SK-N-SH (cell line): ENCODE measurements at regions not wholly inside any gene's neighbourhood (a gene's known extent, or its start where the extent isn't known, plus 50 kb on each side); places are given as distances from the start of the nearest gene placed in this dataset.

Source experiments
- CTCF ChIA-PET: fragments of 300-600, 350-600 bp; formaldehyde crosslinking; extraction: SDS; loops from one replicate; lab custom pipeline; 2021; lab: Yijun Ruan, JAX
- POLR2A ChIA-PET: fragments of 350-600 bp; sonication (Branson Sonifier 250); formaldehyde crosslinking; extraction: SDS; loops from one replicate; lab custom pipeline; 2020; ENCODE audit warnings: antibody characterized with exemption, inconsistent platforms; lab: Yijun Ruan, JAX
- DNase-seq: peaks from one replicate; pipeline ENCODE4 v3.0.0; 2012
- H2AFZ ChIP-seq: fragments of 200-600 bp; sonication (generic); 2 replicates; pipeline ENCODE4 v1.8.1; 2016; ENCODE audit warnings: antibody characterized with exemption, mild to moderate bottlenecking, low read depth
- H3F3A ChIP-seq: fragments of 200-600 bp; sonication (generic); replicated peaks from 2 replicates; pipeline ENCODE3; 2016; ENCODE audit warnings: antibody characterized with exemption, mild to moderate bottlenecking; ENCODE audit not compliant: insufficient read depth
- H3K27ac ChIP-seq, 2 experiments: fragments of 200-500 bp in 1 of 2; fragments of 200-600 bp in 1 of 2; sonication (Bioruptor generic) in 1 of 2; sonication (generic), shearing (Covaris generic) in 1 of 2; 2 replicates each; pipeline versions ENCODE4 v1.5.1 to v1.6.1; 2014 to 2016; ENCODE audit warnings: low read depth in 2 of 2, inconsistent platforms in 1 of 2, low read length in 1 of 2, mild to moderate bottlenecking in 1 of 2, mixed read lengths in 1 of 2
- H3K27me3 ChIP-seq: fragments of 200-600 bp; sonication (generic), shearing (Covaris generic); 2 replicates; pipeline ENCODE4 v1.6.1; 2016; ENCODE audit warnings: mixed run types; ENCODE audit not compliant: insufficient read depth
- H3K36me3 ChIP-seq, 2 experiments: fragments of 200-500 bp in 1 of 2; fragments of 200-600 bp in 1 of 2; sonication (Bioruptor generic) in 1 of 2; sonication (generic) in 1 of 2; replicated peaks in 1 of 2; 2 replicates each; pipeline versions ENCODE3 to v1.5.1; 2014 to 2016; ENCODE audit warnings: low read length in 1 of 2, mild to moderate bottlenecking in 1 of 2; ENCODE audit not compliant: insufficient read depth in 2 of 2, control insufficient read depth in 1 of 2
- H3K4me1 ChIP-seq, 2 experiments: fragments of 200-500 bp in 1 of 2; fragments of 200-600 bp in 1 of 2; sonication (Bioruptor generic) in 1 of 2; sonication (generic), shearing (Covaris generic) in 1 of 2; 2 replicates each; pipeline versions ENCODE4 v1.5.1 to v1.6.1; 2014 to 2016; ENCODE audit warnings: low read depth in 1 of 2, low read length in 1 of 2, mixed run types in 1 of 2; ENCODE audit not compliant: insufficient read depth in 2 of 2, control insufficient read depth in 1 of 2
- H3K4me2 ChIP-seq: fragments of 200-600 bp; sonication (generic), shearing (Covaris generic); 2 replicates; pipeline ENCODE4 v1.6.1; 2017; ENCODE audit warnings: mixed run types
- H3K4me3 ChIP-seq, 2 experiments: fragments of 200-500 bp in 1 of 2; fragments of 200-600 bp in 1 of 2; sonication (Bioruptor generic) in 1 of 2; sonication (generic), shearing (Covaris generic) in 1 of 2; 2 replicates each; pipeline versions ENCODE4 v1.5.1 to v1.8.1; 2014 to 2016; ENCODE audit warnings: low read depth in 2 of 2, inconsistent platforms in 1 of 2, low read length in 1 of 2, mild to moderate bottlenecking in 1 of 2, mixed read lengths in 1 of 2, moderate library complexity in 1 of 2
- H3K79me2 ChIP-seq: fragments of 200-600 bp; sonication (generic); 2 replicates; pipeline ENCODE4 v1.8.1; 2017; ENCODE audit warnings: mild to moderate bottlenecking; ENCODE audit not compliant: insufficient read depth
- H3K9ac ChIP-seq: fragments of 200-600 bp; sonication (generic); 2 replicates; pipeline ENCODE4 v1.6.1; 2017; ENCODE audit warnings: mixed run types
- H3K9me2 ChIP-seq: fragments of 200-600 bp; sonication (generic); 2 replicates; pipeline ENCODE4 v1.6.1; 2017; ENCODE audit warnings: mixed run types
- H3K9me3 ChIP-seq: fragments of 200-600 bp; sonication (generic); 2 replicates; pipeline ENCODE4 v1.6.1; 2017; ENCODE audit warnings: mixed run types, mild to moderate bottlenecking, moderate library complexity
- H4K20me1 ChIP-seq: fragments of 200-600 bp; sonication (generic); 2 replicates; pipeline ENCODE4 v1.6.1; 2017; ENCODE audit warnings: mild to moderate bottlenecking, mixed run types; ENCODE audit not compliant: insufficient read depth
- EP300 ChIP-seq, 2 experiments: IDR thresholded peaks; 2 replicates each; pipeline versions ENCODE4 v1.4.0 to v1.6.1; 2012; ENCODE audit warnings: borderline replicate concordance in 1 of 2, low read depth in 1 of 2, low read length in 1 of 2
- EZH2phosphoT487 ChIP-seq: fragments of 200-600 bp; sonication (generic); IDR thresholded peaks from 2 replicates; pipeline ENCODE4 v1.6.1; 2017; ENCODE audit warnings: low read depth, mixed run types, mild to moderate bottlenecking, antibody characterized with exemption, moderate library complexity, borderline replicate concordance
- FOXJ3 ChIP-seq: sonication (generic); formaldehyde crosslinking; IDR thresholded peaks from 2 replicates; pipeline ENCODE4 v1.5.1; 2020; ENCODE audit warnings: mild to moderate bottlenecking, missing genetic modification reagents
- FOXM1 ChIP-seq: IDR thresholded peaks from 2 replicates; pipeline ENCODE4 v1.4.0; 2012; ENCODE audit warnings: low read depth, mild to moderate bottlenecking
- GABPA ChIP-seq: IDR thresholded peaks from 2 replicates; pipeline ENCODE4 v1.4.0; 2012; ENCODE audit warnings: low read depth, mild to moderate bottlenecking
- GATA2 ChIP-seq: sonication (generic); formaldehyde crosslinking; IDR thresholded peaks from 2 replicates; pipeline ENCODE4 v1.5.0; 2020; ENCODE audit warnings: mild to moderate bottlenecking, missing genetic modification reagents
- IRF3 ChIP-seq: fragments of 150-350 bp; IDR thresholded peaks from 2 replicates; pipeline ENCODE4 v1.6.1; 2016; ENCODE audit warnings: mild to moderate bottlenecking, low read depth, low read length
- JUND ChIP-seq: IDR thresholded peaks from 2 replicates; pipeline ENCODE4 v1.4.0; 2012
- MEF2A ChIP-seq: IDR thresholded peaks from 2 replicates; pipeline ENCODE4 v1.4.0; 2012; ENCODE audit warnings: low read depth, borderline replicate concordance
- NRF1 ChIP-seq: IDR thresholded peaks from 2 replicates; pipeline ENCODE4 v1.6.1; 2012; ENCODE audit warnings: low read depth, mild to moderate bottlenecking, low read length
- PBX3 ChIP-seq: IDR thresholded peaks from 2 replicates; pipeline ENCODE4; 2012
- RAD21 ChIP-seq: IDR thresholded peaks from 2 replicates; pipeline ENCODE4 v1.6.1; 2012; ENCODE audit warnings: mild to moderate bottlenecking, low read length
- RFX5 ChIP-seq: IDR thresholded peaks from 2 replicates; pipeline ENCODE4 v1.6.1; 2012; ENCODE audit warnings: mild to moderate bottlenecking, improper control_type of control experiment, low read length
- RXRA ChIP-seq: IDR thresholded peaks from 2 replicates; pipeline ENCODE4 v1.4.0; 2012; ENCODE audit warnings: low read depth, mild to moderate bottlenecking, borderline replicate concordance
- SMC3 ChIP-seq: IDR thresholded peaks from 2 replicates; pipeline ENCODE4 v1.6.1; 2012; ENCODE audit warnings: low read depth, low read length, improper control_type of control experiment
- TAF1 ChIP-seq: IDR thresholded peaks from 2 replicates; pipeline ENCODE4 v1.6.1; 2012; ENCODE audit warnings: low read depth, mild to moderate bottlenecking, low read length, moderate library complexity, borderline replicate concordance
- TCF12 ChIP-seq: IDR thresholded peaks from 2 replicates; pipeline ENCODE4 v1.4.0; 2012
- TEAD4 ChIP-seq: IDR thresholded peaks from 2 replicates; pipeline ENCODE4 v1.4.0; 2012; ENCODE audit warnings: mild to moderate bottlenecking, borderline replicate concordance; ENCODE audit not compliant: insufficient read depth
- USF1 ChIP-seq: IDR thresholded peaks from 2 replicates; pipeline ENCODE4 v1.4.0; 2012; ENCODE audit warnings: low read depth, borderline replicate concordance
- ZBTB33 ChIP-seq: IDR thresholded peaks from 2 replicates; pipeline ENCODE4 v1.4.0; 2012; ENCODE audit warnings: low read depth, borderline replicate concordance
- WGBS: methylation state at CpG from one replicate; pipeline ENCODE4 v1.1.6; 2017; ENCODE audit warnings: low lambda C conversion rate; 5-methylcytosine and 5-hydroxymethylcytosine counted together

- Histone ChIP-seq H3K4me1 (no peaks in the 10 kb centered on the region), H3K27ac (no peak overlapping the region), H3K27me3 (no peaks in the 10 kb centered on the region), H4K20me1 (no peaks in the 10 kb centered on the region), H3K9ac (no peak overlapping the region), H3K9me3 (no peaks in the 10 kb centered on the region), H3K4me3 (no peak overlapping the region), H3K79me2 (no peaks in the 10 kb centered on the region), H3K9me2 (no peaks in the 10 kb centered on the region), H3F3A (no peaks in the 10 kb centered on the region), H3K36me3 (no peaks in the 10 kb centered on the region), H2AFZ (no peak overlapping the region), H3K4me2 (no peak overlapping the region)
- no peak for TF ChIP-seq USF1
- no peak for TF ChIP-seq GABPA
- 3% methylated on average over 3 of the region's 3 CpGs for WGBS
- ChIA-PET CTCF (no interaction called here), POLR2A (no interaction called here)
- no peak for DNase-seq
Observed at GRCh38 chr5:12615141-12615820, 711.0 kb upstream of the CTNND2 start.

GRCh38 chr5:12614608-12615007 lies 710.4 kb upstream of the CTNND2 start:
- TF ChIP-seq GATA2: no peak
- TF ChIP-seq GABPA: no peak
- no peak for TF ChIP-seq EP300 (IDR thresholded peaks at IDR 0.05; ENCODE audit: borderline replicate concordance in 1 of 2, low read depth in 1 of 2, low read length in 1 of 2)
- TF ChIP-seq RFX5: no peak
- no peak for TF ChIP-seq TEAD4
- no peak for TF ChIP-seq FOXM1
- TF ChIP-seq RAD21: no peak
- no peak for TF ChIP-seq ZBTB33
- TF ChIP-seq IRF3: no peak
- no peak for TF ChIP-seq MEF2A
- TF ChIP-seq TAF1: no peak
- TF ChIP-seq SMC3: no peak
- TF ChIP-seq JUND: no peak
- no peak for TF ChIP-seq RXRA
- no peak for TF ChIP-seq EZH2phosphoT487
- no peak for TF ChIP-seq FOXJ3 (CRISPR knock-in tag)
- no peak for TF ChIP-seq TCF12
- no peak for TF ChIP-seq NRF1
- no peak for TF ChIP-seq PBX3
- POLR2A ChIA-PET: no interaction called here
- H3K9ac ChIP-seq: no peak overlapping the region
- no peak overlapping the region for H3K4me3 ChIP-seq
- H3K9me2 ChIP-seq: no peaks in the 10 kb centered on the region
- H3K27me3 ChIP-seq: no peaks in the 10 kb centered on the region
- H4K20me1 ChIP-seq: no peaks in the 10 kb centered on the region
- DNase-seq: no peak
- WGBS: 10% methylated on average over 1 of the region's 1 CpG
- no peak overlapping the region for H2AFZ ChIP-seq
- CTCF ChIA-PET: no interaction called here
- no peak overlapping the region for H3K4me2 ChIP-seq
- H3K27ac ChIP-seq: no peak overlapping the region
- no peaks in the 10 kb centered on the region for H3F3A ChIP-seq
- no peaks in the 10 kb centered on the region for H3K4me1 ChIP-seq
- no peaks in the 10 kb centered on the region for H3K9me3 ChIP-seq
- no peaks in the 10 kb centered on the region for H3K79me2 ChIP-seq
- no peaks in the 10 kb centered on the region for H3K36me3 ChIP-seq
